Astrocyte of the spinal cord (primary cell): ENCODE measurements at regions not wholly inside any gene's neighbourhood (a gene's known extent, or its start where the extent isn't known, plus 50 kb on each side); places are given as distances from the start of the nearest gene placed in this dataset.

Experiments used
- DNase-seq: peaks from one replicate; pipeline ENCODE4 v3.0.0; 2011; ENCODE audit warnings: low read depth, low spot score
- H3K4me3 ChIP-seq: 2 replicates; pipeline ENCODE4 v1.5.1; 2011; ENCODE audit warnings: low read depth, mild to moderate bottlenecking, low read length, moderate library complexity
- in situ Hi-C: cut with HindIII; loops from 2 replicates; pipeline ENCODE4 v1.10.0; 2017; ENCODE audit warnings: low sequenced_read_pairs
- TF ChIP-seq, protein P1 (sequence below): IDR thresholded peaks from 2 replicates; pipeline ENCODE4 v1.5.1; 2012; ENCODE audit warnings: low read depth, mild to moderate bottlenecking, low read length, inconsistent platforms

DNA sequence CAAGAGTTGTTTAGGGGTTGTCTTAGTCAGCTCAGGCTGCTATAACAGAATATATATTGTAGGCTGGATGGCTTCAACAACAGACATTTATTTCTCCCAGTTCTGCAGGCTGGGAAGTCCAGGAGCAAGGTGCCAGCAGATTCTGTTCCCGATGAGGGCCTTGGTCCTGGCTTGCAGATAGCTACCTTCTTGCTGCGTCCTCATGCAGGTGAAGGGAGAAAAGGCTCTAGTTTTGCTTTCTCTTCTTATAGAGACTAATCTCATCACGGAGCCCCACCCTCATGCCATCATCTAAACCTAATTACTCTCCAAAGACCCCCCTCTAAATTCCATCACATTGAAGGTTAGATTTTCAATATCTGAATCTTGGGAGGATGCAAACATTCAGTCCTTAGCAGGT, 246.0 kb upstream of the ANKRD55 start:
- in situ Hi-C loops, result no loop called here
- TF ChIP-seq, protein P1, sequence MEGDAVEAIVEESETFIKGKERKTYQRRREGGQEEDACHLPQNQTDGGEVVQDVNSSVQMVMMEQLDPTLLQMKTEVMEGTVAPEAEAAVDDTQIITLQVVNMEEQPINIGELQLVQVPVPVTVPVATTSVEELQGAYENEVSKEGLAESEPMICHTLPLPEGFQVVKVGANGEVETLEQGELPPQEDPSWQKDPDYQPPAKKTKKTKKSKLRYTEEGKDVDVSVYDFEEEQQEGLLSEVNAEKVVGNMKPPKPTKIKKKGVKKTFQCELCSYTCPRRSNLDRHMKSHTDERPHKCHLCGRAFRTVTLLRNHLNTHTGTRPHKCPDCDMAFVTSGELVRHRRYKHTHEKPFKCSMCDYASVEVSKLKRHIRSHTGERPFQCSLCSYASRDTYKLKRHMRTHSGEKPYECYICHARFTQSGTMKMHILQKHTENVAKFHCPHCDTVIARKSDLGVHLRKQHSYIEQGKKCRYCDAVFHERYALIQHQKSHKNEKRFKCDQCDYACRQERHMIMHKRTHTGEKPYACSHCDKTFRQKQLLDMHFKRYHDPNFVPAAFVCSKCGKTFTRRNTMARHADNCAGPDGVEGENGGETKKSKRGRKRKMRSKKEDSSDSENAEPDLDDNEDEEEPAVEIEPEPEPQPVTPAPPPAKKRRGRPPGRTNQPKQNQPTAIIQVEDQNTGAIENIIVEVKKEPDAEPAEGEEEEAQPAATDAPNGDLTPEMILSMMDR, result no peak
- DNase-seq, result no peak
- H3K4me3 ChIP-seq, result no peak overlapping the region

DNA sequence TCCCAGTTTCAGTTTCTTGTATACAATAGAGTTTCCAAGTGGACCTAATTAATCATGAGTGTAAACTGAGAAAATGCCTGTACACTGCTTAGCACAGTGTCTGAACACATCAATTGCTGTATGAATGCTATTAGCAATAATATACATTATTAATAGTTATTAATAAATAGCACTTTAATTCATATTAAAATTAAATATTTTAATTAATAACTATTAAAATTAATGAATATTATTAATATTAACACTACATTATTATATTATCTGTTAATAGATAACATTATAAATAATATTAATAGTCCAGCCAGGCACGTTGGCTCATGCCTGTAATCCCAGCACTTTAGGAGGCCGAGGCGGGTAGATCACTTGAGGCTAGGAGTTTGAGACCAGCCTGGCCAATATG, 244.9 kb upstream of the ANKRD55 start:
- TF ChIP-seq, protein P1, result no peak
- no peak overlapping the region for H3K4me3 ChIP-seq
- DNase-seq, result no peak
- in situ Hi-C loops, result no loop called here

DNA sequence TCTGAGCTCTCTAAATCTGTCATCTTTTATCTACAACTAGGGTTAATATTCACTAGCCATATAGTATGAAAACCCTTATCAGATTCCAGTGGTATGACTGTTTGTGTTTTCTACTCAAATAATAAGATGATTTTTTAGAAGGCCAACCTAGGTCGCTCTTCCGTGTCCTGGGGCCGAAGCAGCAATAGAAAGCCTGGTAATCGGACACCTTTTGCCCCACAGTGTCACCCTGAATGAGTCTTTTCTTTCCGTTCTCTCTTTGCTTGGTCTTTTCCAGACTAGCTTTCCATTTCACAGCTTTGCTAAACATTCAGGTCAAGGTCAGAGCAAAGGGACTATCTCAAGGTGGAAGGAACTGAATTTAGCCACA, 243.3 kb upstream of the ANKRD55 start:
- no peak for DNase-seq
- TF ChIP-seq, protein P1, result no peak
- no peak overlapping the region for H3K4me3 ChIP-seq
- in situ Hi-C loops, result no loop called here

DNA sequence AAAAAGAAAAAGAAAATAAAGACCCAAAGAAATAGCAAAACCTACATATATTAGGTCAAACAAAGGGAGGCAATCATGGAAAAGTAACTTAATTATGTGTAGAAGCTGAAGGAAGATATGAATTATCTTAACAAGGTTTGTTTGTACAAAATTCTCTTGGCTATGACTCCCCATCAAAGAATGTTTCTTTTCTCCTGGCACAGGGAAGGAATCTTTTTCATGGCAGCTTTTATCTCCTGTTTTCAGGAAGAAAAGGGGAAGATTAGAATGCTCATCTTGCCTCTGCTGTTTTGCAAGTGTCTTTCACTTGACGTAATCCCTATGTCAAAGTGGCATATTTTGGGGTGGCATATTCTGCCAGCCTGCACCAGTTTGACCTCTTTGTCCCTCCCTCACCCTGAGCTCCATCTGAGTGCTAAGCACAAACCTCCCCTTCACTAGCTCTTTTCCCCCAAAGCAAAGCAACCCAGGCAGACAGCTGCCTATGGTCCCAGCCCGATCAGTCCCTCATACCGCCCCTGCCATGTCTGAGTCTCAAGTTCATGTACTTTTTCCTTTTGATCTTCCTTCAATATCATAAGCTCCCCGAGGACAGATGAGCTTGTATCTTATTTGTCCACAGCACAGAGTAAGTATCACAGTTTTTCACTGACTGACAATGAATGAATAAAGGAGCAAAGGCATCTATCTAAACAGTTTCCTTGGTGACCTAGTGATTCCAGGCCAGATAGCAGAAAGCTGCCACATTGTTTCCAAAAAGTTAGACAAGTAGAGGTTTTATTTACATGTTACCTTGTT, 242.8 kb upstream of the ANKRD55 start:
- in situ Hi-C loops, result no loop called here
- H3K4me3 ChIP-seq, result no peak overlapping the region
- TF ChIP-seq, protein P1, result no peak
- no peak for DNase-seq

DNA sequence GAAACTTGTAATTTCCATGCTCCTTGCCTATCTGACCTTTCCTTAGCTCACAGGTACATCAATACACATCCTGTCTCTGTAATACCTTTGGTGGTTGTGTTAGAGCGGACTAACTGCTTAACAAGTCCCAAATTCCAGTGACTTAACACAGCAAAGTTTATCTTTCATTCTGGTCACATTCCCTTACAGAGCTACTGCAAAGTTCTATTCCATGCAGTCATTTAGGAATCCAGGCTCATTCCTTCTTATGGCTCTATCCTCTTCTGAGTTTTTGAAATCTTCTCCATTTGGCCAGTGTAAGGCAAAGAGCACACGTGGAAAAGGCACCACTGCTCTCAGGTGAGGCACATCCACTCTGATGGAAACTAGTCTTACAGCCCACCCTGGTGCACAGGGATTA, 238.6 kb upstream of the ANKRD55 start:
- DNase-seq, result no peak
- in situ Hi-C loops, result no loop called here
- TF ChIP-seq, protein P1, result no peak

DNA sequence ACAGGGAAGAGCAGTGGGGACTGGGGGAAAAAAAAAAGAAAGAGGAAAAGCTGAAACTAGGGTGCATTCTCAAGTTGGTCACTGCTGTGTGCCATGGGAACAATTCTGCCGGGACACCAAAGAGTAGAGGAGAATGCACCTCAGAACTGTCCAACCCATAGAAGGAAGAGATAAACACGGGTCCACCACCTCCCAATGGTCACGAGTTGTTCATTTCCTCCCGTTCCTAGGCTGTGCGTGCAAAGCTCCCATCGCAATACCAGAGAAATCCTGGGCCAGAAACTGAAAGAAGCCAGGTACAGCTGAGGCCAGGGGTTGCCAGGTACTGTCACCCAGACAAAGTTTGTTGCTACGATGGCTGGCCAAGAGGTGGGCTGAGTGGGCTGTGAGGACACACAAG, 236.9 kb upstream of the ANKRD55 start:
- DNase-seq, result no peak
- in situ Hi-C loops, result no loop called here
- TF ChIP-seq, protein P1, result no peak
- H3K4me3 ChIP-seq, result no peak overlapping the region

More for the DNA sequence above, 238.6 kb upstream of the ANKRD55 start:
- no peak overlapping the region for H3K4me3 ChIP-seq
